ENCODE measurements at regions not wholly inside any gene's neighbourhood (a gene's known extent, or its start where the extent isn't known, plus 50 kb on each side); places are given as distances from the start of the nearest gene placed in this dataset.

DNA sequence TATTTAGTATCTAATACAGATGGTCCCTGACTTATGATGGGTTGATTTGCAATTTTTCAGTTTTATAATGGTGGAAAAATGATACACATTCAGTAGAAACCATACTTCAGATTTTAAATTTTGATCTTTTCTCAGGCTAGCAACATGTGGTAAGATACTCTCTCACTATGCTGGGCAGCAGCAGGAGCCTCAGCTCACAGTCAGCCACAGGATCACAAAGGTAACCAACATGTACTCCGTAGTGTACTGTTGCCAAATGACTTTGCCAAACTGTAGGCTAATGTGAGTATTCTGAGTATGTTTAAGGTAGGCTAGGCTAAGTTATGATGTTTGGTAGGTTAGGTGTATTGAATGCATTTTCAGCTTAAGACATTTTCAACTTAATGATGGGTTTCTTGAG lies 498.6 kb upstream of the DPPA4 start:
- no peaks in the 10 kb centered on the region for H3K27me3 ChIP-seq (ENCODE audit: insufficient read depth, low read depth, low read length)
- H3K9ac ChIP-seq (ENCODE audit: low read length) = no peak overlapping the region
- no peak overlapping the region for H3K4me2 ChIP-seq (ENCODE audit: low read length)
- H3K27ac ChIP-seq (ENCODE audit: low read length) = no peak overlapping the region
- no peak overlapping the region for H3K4me3 ChIP-seq (ENCODE audit: low read length)
- no peaks in the 10 kb centered on the region for H3K9me2 ChIP-seq (ENCODE audit: insufficient read depth, low read length)
- H2AFZ ChIP-seq (ENCODE audit: low read depth, low read length) = no peak overlapping the region
- H4K20me1 ChIP-seq (ENCODE audit: insufficient read depth) = no peaks in the 10 kb centered on the region
- H3F3A ChIP-seq (ENCODE audit: insufficient read depth, low read length, poor library complexity, severe bottlenecking) = no peaks in the 10 kb centered on the region
- no peaks in the 10 kb centered on the region for H3K36me3 ChIP-seq (ENCODE audit: insufficient read depth, low read length)
- TF ChIP-seq SMC3 (conservative IDR thresholded peaks at IDR 0.05; ENCODE audit: poor library complexity) = no peak
- TF ChIP-seq, protein P1, sequence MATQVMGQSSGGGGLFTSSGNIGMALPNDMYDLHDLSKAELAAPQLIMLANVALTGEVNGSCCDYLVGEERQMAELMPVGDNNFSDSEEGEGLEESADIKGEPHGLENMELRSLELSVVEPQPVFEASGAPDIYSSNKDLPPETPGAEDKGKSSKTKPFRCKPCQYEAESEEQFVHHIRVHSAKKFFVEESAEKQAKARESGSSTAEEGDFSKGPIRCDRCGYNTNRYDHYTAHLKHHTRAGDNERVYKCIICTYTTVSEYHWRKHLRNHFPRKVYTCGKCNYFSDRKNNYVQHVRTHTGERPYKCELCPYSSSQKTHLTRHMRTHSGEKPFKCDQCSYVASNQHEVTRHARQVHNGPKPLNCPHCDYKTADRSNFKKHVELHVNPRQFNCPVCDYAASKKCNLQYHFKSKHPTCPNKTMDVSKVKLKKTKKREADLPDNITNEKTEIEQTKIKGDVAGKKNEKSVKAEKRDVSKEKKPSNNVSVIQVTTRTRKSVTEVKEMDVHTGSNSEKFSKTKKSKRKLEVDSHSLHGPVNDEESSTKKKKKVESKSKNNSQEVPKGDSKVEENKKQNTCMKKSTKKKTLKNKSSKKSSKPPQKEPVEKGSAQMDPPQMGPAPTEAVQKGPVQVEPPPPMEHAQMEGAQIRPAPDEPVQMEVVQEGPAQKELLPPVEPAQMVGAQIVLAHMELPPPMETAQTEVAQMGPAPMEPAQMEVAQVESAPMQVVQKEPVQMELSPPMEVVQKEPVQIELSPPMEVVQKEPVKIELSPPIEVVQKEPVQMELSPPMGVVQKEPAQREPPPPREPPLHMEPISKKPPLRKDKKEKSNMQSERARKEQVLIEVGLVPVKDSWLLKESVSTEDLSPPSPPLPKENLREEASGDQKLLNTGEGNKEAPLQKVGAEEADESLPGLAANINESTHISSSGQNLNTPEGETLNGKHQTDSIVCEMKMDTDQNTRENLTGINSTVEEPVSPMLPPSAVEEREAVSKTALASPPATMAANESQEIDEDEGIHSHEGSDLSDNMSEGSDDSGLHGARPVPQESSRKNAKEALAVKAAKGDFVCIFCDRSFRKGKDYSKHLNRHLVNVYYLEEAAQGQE (IDR thresholded peaks at IDR 0.05; ENCODE audit: borderline replicate concordance) = no peak
- no peak for TF ChIP-seq MXI1 (conservative IDR thresholded peaks at IDR 0.05; ENCODE audit: poor library complexity, severe bottlenecking)
- no peak for TF ChIP-seq EZH2 (IDR thresholded peaks at IDR 0.05; ENCODE audit: borderline replicate concordance, insufficient read depth, low read length, poor library complexity, severe bottlenecking)
- TF ChIP-seq EP300 (conservative IDR thresholded peaks at IDR 0.05; ENCODE audit: poor library complexity, severe bottlenecking) = no peak
- no peak for TF ChIP-seq TAF1 (IDR thresholded peaks at IDR 0.05; ENCODE audit: low read depth)
- TF ChIP-seq RAD21 (conservative IDR thresholded peaks at IDR 0.05) = no peak
- no peak for TF ChIP-seq POLR2AphosphoS5 (IDR thresholded peaks at IDR 0.05)
- no peak for TF ChIP-seq CTCF (IDR thresholded peaks at IDR 0.05; ENCODE audit: poor library complexity, severe bottlenecking)
- H3K9me3 ChIP-seq (ENCODE audit: low read length) = no peaks in the 10 kb centered on the region
- no peaks in the 10 kb centered on the region for H3K79me2 ChIP-seq (replicated peaks; ENCODE audit: insufficient read depth, low read length)

- peaks cover 4% of the 10 kb centered on the region for H3K9me3 ChIP-seq (ENCODE audit: low read length)
- TF ChIP-seq EP300 (conservative IDR thresholded peaks at IDR 0.05; ENCODE audit: poor library complexity, severe bottlenecking) = no peak
- TF ChIP-seq, protein P1 (IDR thresholded peaks at IDR 0.05; ENCODE audit: borderline replicate concordance) = no peak
- TF ChIP-seq POLR2AphosphoS5 (IDR thresholded peaks at IDR 0.05) = no peak
- TF ChIP-seq SMC3 (conservative IDR thresholded peaks at IDR 0.05; ENCODE audit: poor library complexity) = no peak
- TF ChIP-seq MXI1 (conservative IDR thresholded peaks at IDR 0.05; ENCODE audit: poor library complexity, severe bottlenecking) = no peak
- TF ChIP-seq RAD21 (conservative IDR thresholded peaks at IDR 0.05) = no peak
- no peak for TF ChIP-seq EZH2 (IDR thresholded peaks at IDR 0.05; ENCODE audit: borderline replicate concordance, insufficient read depth, low read length, poor library complexity, severe bottlenecking)
- TF ChIP-seq CTCF (IDR thresholded peaks at IDR 0.05; ENCODE audit: poor library complexity, severe bottlenecking) = no peak
- no peak for TF ChIP-seq TAF1 (IDR thresholded peaks at IDR 0.05; ENCODE audit: low read depth)
- H3K79me2 ChIP-seq (replicated peaks; ENCODE audit: insufficient read depth, low read length) = no peaks in the 10 kb centered on the region
- no peaks in the 10 kb centered on the region for H3F3A ChIP-seq (ENCODE audit: insufficient read depth, low read length, poor library complexity, severe bottlenecking)
- no peaks in the 10 kb centered on the region for H3K9me2 ChIP-seq (ENCODE audit: insufficient read depth, low read length)
- no peak overlapping the region for H3K27ac ChIP-seq (ENCODE audit: low read length)
- no peaks in the 10 kb centered on the region for H3K27me3 ChIP-seq (ENCODE audit: insufficient read depth, low read depth, low read length)
- H3K4me3 ChIP-seq (ENCODE audit: low read length) = no peak overlapping the region
- H4K20me1 ChIP-seq (ENCODE audit: insufficient read depth) = no peaks in the 10 kb centered on the region
- no peak overlapping the region for H3K9ac ChIP-seq (ENCODE audit: low read length)
- H3K4me2 ChIP-seq (ENCODE audit: low read length) = no peak overlapping the region
- no peaks in the 10 kb centered on the region for H3K36me3 ChIP-seq (ENCODE audit: insufficient read depth, low read length)
- no peak overlapping the region for H2AFZ ChIP-seq (ENCODE audit: low read depth, low read length)
These were observed 514.5 kb upstream of the DPPA4 start for GRCh38 chr3:109851854-109852253.
